Glutamatergic neuron (in vitro differentiated cells): ENCODE measurements at regions not wholly inside any gene's neighbourhood (a gene's known extent, or its start where the extent isn't known, plus 50 kb on each side); places are given as distances from the start of the nearest gene placed in this dataset.

Experiments
- DNase-seq: peaks from one replicate; pipeline ENCODE4 v3.0.0; 2022
- H3K27ac Mint-ChIP-seq: one replicate; pipeline ENCODE4 v1.8.0; 2020; ENCODE audit warnings: mild to moderate bottlenecking, mixed read lengths, inconsistent platforms; ENCODE audit not compliant: unreplicated experiment
- H3K27me3 Mint-ChIP-seq: one replicate; pipeline ENCODE4 v1.8.0; 2020; ENCODE audit warnings: mild to moderate bottlenecking, moderate library complexity, mixed read lengths, inconsistent platforms; ENCODE audit not compliant: unreplicated experiment
- H3K36me3 Mint-ChIP-seq: one replicate; pipeline ENCODE4 v1.8.0; 2020; ENCODE audit warnings: mild to moderate bottlenecking, mixed read lengths, inconsistent platforms; ENCODE audit not compliant: unreplicated experiment
- H3K4me1 Mint-ChIP-seq: one replicate; pipeline ENCODE4 v1.8.0; 2020; ENCODE audit warnings: mild to moderate bottlenecking, low read depth, mixed read lengths, inconsistent platforms; ENCODE audit not compliant: unreplicated experiment
- H3K4me3 Mint-ChIP-seq: one replicate; pipeline ENCODE4 v1.8.0; 2020; ENCODE audit warnings: mild to moderate bottlenecking, mixed read lengths, inconsistent platforms; ENCODE audit not compliant: unreplicated experiment
- H3K9me3 Mint-ChIP-seq: one replicate; pipeline ENCODE4 v1.8.0; 2020; ENCODE audit warnings: mild to moderate bottlenecking, moderate library complexity, mixed read lengths, inconsistent platforms; ENCODE audit not compliant: unreplicated experiment
- CTCF ChIP-seq: fragments of 200-600 bp; sonication (generic); IDR thresholded peaks from one replicate; pipeline ENCODE4 v1.5.0; 2021; ENCODE audit not compliant: partially characterized antibody, unreplicated experiment

GRCh38 chr4:187183346-187183745 lies 459.7 kb upstream of the FAT1 start:
- Mint-ChIP-seq H3K27ac (no peak overlapping the region), H3K9me3 (no peaks in the 10 kb centered on the region), H3K4me1 (peaks cover 38% of the 10 kb centered on the region), H3K36me3 (no peaks in the 10 kb centered on the region), H3K4me3 (no peak overlapping the region), H3K27me3 (peaks cover 6% of the 10 kb centered on the region)
- no peak for DNase-seq
- no peak for TF ChIP-seq CTCF

GRCh38 chr4:187183826-187184225 lies 460.2 kb upstream of the FAT1 start:
- peaks cover 6% of the 10 kb centered on the region for H3K27me3 Mint-ChIP-seq
- no peaks in the 10 kb centered on the region for H3K36me3 Mint-ChIP-seq
- DNase-seq, result no peak
- H3K4me3 Mint-ChIP-seq, result no peak overlapping the region
- TF ChIP-seq CTCF, result no peak
- no peak overlapping the region for H3K27ac Mint-ChIP-seq
- H3K4me1 Mint-ChIP-seq, result peaks cover 33% of the 10 kb centered on the region
- H3K9me3 Mint-ChIP-seq, result no peaks in the 10 kb centered on the region

- H3K4me3 Mint-ChIP-seq, result no peak overlapping the region
- peak; percentile 44 for DNase-seq
- H3K36me3 Mint-ChIP-seq, result no peaks in the 10 kb centered on the region
- no peak overlapping the region for H3K27ac Mint-ChIP-seq
- no peak for TF ChIP-seq CTCF
- H3K4me1 Mint-ChIP-seq, result peaks cover 26% of the 10 kb centered on the region
- no peaks in the 10 kb centered on the region for H3K9me3 Mint-ChIP-seq
- H3K27me3 Mint-ChIP-seq, result peaks cover 6% of the 10 kb centered on the region
Observed at GRCh38 chr4:187184508-187184907, 460.9 kb upstream of the FAT1 start.

GRCh38 chr4:187188118-187188517 lies 464.5 kb upstream of the FAT1 start:
- no peak for DNase-seq
- Mint-ChIP-seq H3K36me3 (no peaks in the 10 kb centered on the region), H3K4me3 (no peak overlapping the region), H3K27me3 (peaks cover 7% of the 10 kb centered on the region), H3K4me1 (peaks cover 15% of the 10 kb centered on the region), H3K27ac (no peak overlapping the region), H3K9me3 (no peaks in the 10 kb centered on the region)
- TF ChIP-seq CTCF, result no peak

- Mint-ChIP-seq H3K4me1 (peaks cover 12% of the 10 kb centered on the region), H3K27ac (no peak overlapping the region), H3K9me3 (no peaks in the 10 kb centered on the region), H3K36me3 (no peaks in the 10 kb centered on the region), H3K27me3 (peaks cover 6% of the 10 kb centered on the region), H3K4me3 (no peak overlapping the region)
- DNase-seq, result no peak
- no peak for TF ChIP-seq CTCF
Observed at GRCh38 chr4:187188741-187189140, 465.1 kb upstream of the FAT1 start.
